Liver (tissue), 3 donors: ENCODE measurements at regions not wholly inside any gene's neighbourhood (a gene's known extent, or its start where the extent isn't known, plus 50 kb on each side); places are given as distances from the start of the nearest gene placed in this dataset.

Experiments
- CTCF ChIP-seq: fragments of 150-350 bp; IDR thresholded peaks from 2 replicates; pipeline ENCODE4 v1.5.1; 2017; ENCODE audit warnings: improper control_type of control experiment, low read depth, low read length; ENCODE audit not compliant: missing input control
- MAX ChIP-seq: IDR thresholded peaks from 2 replicates; pipeline ENCODE4 v1.6.1; 2016; ENCODE audit warnings: antibody characterized with exemption
- TAF1 ChIP-seq: conservative IDR thresholded peaks from 2 replicates; pipeline ENCODE4 v1.6.1; 2016; ENCODE audit warnings: antibody characterized with exemption, mild to moderate bottlenecking
- ZBTB33 ChIP-seq: IDR thresholded peaks from 2 replicates; pipeline ENCODE4 v1.6.1; 2016; ENCODE audit warnings: antibody characterized with exemption
- donor health status: healthy.
- donor health status: healthy.

- TF ChIP-seq TAF1 (no peak), MAX (no peak), ZBTB33 (no peak), CTCF (no peak)
These were observed 150.3 kb upstream of the SNX19 start for GRCh38 chr11:131066551-131066950.
